ENCODE measurements at regions not wholly inside any gene's neighbourhood (a gene's known extent, or its start where the extent isn't known, plus 50 kb on each side); places are given as distances from the start of the nearest gene placed in this dataset.

- no peak for DNase-seq (ENCODE audit: low read depth in 1 of 2, low spot score in 1 of 2)
These were observed 427.3 kb upstream of the CITED2 start for GRCh38 chr6:139801571-139802321.

DNA sequence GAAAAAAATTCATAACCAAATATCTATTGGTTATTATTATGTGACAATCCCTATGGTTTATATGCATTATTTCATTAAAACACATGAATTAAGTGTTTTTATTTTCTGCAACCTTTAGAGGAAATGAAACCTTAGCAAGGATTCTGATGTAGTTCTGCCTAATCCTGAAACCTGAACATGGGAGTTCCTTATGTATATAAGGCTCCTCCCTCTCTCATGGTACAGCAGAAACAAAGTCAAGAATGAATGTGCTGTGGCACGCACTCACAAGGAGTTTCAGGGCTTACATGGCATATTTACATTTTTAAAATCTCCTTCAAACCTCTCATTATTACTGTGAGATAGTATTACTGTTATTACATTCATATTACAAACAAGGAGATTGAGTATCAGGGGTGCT is 426.4 kb upstream of the CITED2 start:
- DNase-seq (ENCODE audit: low read depth in 1 of 2, low spot score in 1 of 2), result no peak

DNA sequence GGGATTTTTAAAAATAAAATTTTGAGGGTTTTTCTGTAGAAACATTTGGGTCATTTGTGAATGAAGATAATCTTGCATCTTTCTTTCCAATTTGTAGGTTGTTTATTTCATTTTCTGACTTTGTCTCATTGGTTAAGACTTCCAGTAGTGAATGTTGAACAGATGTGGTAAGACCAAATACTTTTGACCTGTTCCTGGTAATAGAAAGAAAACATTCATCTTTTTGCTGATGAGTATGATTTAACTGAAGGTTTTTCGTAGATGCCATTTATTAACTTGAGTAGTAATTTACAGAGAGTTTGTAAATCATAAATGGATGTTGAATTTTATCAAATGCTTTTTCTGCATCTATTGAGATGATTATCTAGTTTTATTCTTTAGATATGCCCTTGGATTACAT is 416.1 kb upstream of the CITED2 start:
- no peak for DNase-seq (ENCODE audit: low read depth in 1 of 2, low spot score in 1 of 2)

DNA sequence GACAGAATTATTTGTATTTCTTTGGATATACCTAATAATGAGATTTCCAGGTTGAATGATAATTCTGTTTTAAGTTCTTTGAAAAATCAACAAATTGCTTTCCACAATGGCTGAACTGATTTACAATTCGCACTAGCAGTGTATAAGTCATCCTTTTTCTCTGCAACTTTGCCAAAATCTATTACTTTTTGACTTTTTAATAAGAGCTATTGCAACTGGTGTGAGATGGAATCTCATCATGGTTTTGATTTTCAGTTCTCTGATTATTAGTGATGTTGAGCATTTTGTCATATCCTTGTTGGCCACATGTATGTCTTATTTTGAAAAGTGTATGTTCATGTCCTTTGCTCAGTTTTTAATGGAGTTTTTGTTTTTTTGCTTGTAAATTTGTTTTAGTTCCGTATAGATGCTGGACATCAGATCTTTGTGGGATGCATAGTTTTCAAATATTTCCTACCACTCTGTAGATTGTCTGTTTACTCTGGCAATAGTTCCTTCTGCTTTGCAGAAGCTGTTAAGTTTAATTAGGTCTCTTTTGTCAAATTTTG is 409.8 kb upstream of the CITED2 start:
- DNase-seq (ENCODE audit: low read depth in 1 of 2, low spot score in 1 of 2), result no peak

DNA sequence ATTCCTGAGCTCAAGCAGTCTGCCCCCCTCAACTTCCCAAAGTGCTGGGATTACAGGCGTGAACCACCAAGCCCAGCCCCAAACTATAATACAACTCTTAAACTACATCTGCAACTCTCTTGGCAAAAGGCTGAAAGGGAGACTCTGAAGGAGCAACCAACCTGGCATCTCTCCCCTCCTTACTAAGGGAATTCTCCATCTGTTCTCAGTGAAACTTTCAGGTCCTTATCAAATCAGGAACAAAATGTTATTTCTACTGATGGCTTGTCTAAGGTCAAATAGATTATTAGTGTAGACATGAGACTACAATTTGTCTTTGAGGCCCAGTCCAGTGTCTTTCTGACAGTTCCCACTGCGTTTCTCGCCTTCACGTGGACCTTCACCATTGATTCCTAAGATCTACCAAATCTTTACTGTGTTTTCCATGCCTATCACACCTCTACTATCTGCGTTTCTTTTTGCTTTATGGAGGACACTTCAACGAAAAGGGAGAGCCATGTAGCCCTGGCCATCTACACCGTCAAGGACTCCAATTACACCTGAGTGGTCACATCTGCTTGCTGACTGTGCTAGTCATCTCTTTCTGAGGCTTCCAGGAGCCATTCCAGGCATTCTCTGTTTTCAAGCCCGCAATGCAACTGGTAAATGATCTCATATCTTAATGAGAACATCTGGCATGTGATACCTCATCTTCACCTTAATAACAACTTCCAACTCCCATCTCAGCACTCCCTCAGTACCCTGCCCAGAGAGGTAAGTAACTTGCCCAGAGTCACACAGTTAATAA is 405.7 kb upstream of the CITED2 start:
- no peak for DNase-seq (ENCODE audit: low read depth in 1 of 2, low spot score in 1 of 2)

DNA sequence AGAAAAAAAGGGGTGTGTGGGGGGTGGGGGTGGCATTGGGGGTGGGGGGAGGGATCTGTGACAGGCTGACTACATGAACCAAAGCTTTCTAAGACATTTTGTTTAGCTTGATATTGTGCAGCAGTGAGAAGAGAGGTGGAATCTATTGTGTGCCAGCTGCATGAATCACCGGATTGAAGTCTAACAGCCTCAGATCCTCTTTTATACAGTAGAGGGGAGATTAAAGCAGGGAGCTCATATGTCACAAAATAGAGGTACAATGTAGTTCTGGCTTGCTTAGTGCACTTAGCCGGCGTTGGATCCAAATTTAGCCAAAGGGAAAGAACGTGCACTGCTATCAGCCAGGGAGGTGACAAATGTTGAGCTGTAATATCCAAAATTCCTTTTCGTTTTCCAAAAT is 404.2 kb upstream of the CITED2 start:
- no peak for DNase-seq (ENCODE audit: low read depth in 1 of 2, low spot score in 1 of 2)

DNA sequence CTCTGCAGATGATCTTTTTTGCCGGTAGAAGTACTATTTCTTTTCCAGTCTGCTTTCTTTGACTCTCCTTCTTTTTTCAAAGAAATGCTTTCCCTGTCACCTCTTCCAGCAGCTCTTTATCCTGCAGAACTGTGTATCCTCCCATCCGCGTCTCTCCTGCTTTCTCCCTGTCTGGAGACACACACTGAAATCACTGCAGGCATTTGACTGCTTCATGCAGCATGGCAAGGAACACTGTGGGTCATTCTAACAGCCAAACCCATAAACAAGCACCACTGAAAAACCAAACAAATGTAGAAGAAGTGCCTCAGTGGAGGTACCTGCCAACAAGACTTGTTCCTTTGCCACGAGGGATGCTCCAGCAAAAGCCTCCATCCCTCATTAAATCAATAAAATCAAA is 403.7 kb upstream of the CITED2 start:
- no peak for DNase-seq (ENCODE audit: low read depth in 1 of 2, low spot score in 1 of 2)

DNA sequence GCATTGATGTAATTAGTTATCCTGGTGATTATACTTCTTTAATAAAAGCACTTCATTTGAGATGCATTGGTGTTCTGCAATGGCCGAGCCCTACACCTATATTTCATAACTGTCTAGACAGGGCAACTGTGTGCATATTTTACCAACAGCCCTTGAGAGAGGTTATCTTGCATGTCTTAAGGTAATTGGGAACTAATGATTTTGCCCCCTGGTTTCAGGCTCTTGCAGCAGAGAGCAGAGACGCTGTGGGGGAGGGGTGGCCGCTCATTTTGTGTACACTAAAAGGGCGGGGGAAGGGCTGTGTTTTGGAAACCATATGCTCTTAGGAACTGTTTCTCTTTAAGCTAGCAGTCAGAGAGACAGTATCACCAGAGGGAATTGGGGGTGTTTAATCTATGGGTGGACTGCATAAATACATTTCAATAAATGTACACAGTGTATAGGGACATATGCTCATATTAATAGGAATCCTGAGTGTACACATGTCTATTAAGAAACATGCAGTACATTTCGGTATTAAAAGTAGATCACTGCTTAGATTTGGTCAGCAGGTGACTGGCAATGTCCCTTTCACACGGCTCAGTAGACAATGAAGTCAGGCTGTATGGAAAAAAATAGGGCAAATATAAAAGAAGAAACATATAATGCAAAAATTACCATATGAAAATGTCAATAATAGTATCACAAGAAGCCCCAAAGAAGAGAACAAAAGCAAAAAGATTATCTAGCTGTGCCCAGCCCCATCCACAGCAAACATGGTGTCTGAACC is 402.9 kb upstream of the CITED2 start:
- DNase-seq (ENCODE audit: low read depth in 1 of 2, low spot score in 1 of 2), result no peak

DNA sequence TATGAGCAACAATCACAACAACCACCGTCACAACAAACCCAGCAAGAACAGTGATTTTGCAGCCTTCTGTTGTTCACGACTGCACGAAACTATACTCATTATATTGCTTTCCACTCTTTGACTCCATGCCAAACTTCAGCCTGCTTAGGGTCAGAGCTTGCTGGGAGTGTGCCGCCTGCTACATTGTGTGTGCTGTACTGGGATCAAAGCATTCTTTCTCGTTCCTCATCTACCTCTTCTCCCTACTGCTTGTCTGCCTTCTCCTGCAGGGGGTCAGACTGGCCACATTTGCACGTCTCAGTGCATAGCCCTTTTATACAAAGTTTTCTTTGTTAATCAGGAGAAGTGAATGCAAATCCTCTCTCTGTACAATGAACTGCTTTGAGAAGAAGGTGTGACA is 401.6 kb upstream of the CITED2 start:
- DNase-seq (ENCODE audit: low read depth in 1 of 2, low spot score in 1 of 2), result no peak

DNA sequence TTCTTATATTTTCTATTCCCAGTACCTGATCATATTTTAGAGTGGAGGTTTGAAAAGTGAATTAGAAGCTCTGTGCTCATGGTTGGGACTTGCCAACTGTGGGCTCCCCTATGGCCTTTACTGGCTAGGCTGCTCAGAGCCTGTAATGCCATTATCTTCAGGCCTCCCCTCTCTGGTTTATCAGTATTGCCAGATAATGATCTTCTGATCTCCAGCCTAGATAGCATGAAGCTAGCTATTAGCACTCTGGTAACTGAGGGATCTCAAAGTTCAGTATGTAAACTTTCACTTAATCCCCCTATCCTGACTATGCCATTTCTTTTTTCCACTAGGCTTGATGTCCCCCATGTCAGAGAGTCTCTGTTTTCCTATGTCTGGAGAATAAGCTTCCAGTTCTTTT is 393.7 kb upstream of the CITED2 start:
- DNase-seq (ENCODE audit: low read depth in 1 of 2, low spot score in 1 of 2), result no peak

GRCh38 chr6:139766796-139767195 is 392.3 kb upstream of the CITED2 start:
- DNase-seq (ENCODE audit: low read depth in 1 of 2, low spot score in 1 of 2), result no peak

DNA sequence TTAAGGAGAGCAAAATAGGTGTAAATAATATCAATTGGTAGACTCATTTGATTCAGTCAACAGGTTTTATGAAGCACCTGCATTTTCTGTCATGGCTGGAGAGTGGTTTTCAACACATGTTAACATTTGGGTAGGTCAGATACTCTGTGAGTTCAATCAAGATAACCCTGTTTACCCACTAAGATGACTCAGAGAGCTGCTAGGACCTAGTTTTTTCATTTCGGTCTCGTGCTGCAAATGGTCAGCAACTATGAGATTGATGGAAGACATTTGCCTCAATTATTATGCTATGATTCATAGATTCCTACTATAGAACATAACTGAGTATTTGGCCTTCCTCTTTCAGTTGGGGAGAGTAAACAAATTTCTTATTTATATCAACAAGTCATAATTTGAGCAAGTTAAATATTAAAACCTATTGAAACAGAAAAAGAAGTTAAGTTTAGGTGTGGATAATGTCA is 391.4 kb upstream of the CITED2 start:
- no peak for DNase-seq (ENCODE audit: low read depth in 1 of 2, low spot score in 1 of 2)

DNA sequence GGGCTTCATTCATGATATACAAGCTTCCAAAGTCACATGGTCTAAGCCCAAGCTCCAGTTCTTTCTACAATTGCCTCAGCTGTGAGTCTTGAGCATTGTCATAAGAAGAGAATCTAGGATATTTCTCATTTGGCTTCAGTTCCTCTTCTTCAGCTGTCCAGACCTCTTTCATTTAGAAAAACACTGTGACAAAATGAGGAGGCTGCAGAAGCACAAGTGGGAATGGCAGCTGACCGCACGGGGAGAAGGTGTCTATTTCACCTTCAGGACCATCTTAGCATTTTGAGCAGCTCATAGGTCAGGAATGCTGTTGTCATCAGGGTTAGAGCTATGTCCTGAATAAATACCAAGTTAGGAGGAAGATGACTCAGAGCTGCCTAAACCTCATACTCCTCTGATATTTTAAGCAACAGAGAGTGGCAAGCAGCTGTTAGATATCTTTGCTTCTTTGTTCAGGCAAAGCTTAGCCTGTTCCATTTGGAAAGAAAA is 390.1 kb upstream of the CITED2 start:
- DNase-seq (ENCODE audit: low read depth in 1 of 2, low spot score in 1 of 2), result no peak

GRCh38 chr6:139763468-139764210 is 389.2 kb upstream of the CITED2 start:
- no peak for DNase-seq (ENCODE audit: low read depth in 1 of 2, low spot score in 1 of 2)

DNA sequence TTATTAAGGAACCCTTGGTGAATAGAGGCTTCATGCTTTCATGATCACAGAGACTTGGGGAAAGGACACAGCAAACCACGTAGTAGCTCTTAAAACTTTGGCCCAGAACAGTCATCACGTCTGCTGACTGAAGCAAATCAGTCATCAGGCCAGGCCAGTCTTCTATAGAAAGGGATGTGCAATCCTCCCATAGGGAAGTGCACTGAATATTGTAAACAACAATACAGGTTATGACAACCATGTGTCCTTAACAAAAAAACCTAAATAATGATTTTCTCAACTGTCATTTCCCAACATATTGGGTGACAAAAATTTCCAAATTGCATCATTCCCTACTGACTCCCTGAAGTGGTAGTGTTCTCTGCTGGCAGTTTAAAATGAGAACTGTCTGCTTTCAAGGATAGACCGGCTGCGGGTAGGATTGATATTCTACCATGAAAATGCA is 388.2 kb upstream of the CITED2 start:
- DNase-seq (ENCODE audit: low read depth in 1 of 2, low spot score in 1 of 2), result no peak

- DNase-seq (ENCODE audit: low read depth in 1 of 2, low spot score in 1 of 2), result no peak
These were observed 385.7 kb upstream of the CITED2 start for GRCh38 chr6:139760128-139760527.

DNA sequence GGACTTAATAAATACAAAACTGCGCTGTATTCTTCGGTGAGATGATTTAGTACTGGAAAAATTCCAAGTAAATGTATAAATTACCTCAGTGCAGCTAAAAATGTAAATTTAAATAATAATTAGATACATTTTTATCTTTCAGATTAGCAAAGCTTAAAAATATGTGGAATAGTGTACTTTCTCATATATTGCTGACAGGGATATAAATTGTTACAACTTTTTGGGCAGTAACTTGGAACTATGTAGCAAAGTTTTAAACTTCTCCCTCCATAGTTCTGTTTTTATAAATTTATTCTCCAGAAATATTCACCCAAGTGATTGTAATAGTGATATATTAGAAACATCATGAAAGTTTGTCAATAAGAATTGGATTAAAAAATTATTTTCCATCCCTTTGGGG is 384.6 kb upstream of the CITED2 start:
- DNase-seq (ENCODE audit: low read depth in 1 of 2, low spot score in 1 of 2), result no peak

DNA sequence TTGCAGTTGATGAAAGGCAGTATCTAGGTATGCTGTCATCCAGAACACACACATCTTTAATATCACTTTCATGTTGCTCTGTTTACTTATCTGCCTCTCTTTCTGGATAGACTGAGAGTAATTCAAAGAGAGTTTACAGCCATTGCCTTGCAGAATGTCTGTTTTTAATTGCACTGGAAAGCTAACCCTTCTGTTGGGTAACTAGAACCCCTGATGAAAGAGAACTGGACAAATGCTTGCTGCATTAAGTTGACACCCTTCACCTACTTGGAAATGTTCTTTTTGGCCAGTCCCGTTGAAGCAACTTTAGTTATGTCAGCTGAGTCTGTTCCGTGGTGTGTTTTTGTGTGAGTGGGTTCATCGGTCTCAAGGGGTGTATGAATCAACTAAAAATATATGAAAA is 383.8 kb upstream of the CITED2 start:
- DNase-seq (ENCODE audit: low read depth in 1 of 2, low spot score in 1 of 2), result no peak

DNA sequence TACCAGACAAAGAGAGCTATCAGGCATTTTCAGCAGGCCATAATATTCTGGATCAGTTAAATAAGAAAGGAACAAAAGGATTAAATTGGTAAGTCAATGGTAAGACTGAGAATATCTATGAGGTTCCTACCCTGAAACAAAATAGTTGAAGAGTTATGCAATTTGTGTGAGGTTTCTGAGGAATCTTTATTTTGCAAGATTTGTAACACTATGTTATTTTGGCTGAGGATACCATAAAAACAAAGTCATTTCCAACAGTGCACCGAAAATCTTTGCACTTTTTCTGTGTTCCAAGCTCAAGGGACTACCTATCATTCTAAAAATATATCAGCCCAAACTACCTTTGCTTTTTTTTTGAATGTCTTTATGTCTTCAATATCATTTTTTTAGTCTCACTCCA is 383.3 kb upstream of the CITED2 start:
- no peak for DNase-seq (ENCODE audit: low read depth in 1 of 2, low spot score in 1 of 2)

DNA sequence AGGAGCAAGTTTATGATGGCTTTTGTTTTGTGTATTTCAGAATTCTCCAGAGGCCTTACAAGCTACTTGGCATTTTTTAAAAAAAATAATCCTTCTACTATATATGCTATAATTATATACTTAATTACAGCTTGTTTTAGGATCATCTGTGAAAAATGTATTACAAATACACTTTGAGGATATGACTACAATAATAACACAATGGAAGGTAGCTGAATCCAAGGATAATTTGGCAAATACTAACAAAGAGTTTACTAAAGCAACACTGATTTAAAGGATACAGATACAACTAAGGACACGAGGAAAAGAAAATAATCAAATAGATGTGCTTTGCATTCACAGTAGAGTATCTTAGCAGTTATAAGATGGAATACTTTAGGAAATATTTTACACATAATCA is 381.9 kb upstream of the CITED2 start:
- no peak for DNase-seq (ENCODE audit: low read depth in 1 of 2, low spot score in 1 of 2)
